Activated T-helper 9 cell treated with anti-CD3 and anti-CD28 coated beads, Interleukin-2, amount 50 U/mL, for 16 hours (primary cell): ENCODE measurements at regions not wholly inside any gene's neighbourhood (a gene's known extent, or its start where the extent isn't known, plus 50 kb on each side); places are given as distances from the start of the nearest gene placed in this dataset.
"Not testable (repeated sequence)": the region's sequence is repeated elsewhere in the genome, so short reads cannot be mapped to it uniquely, and the experiment has no call there.

ENCODE experiments used
- DNase-seq: peaks from one replicate; pipeline ENCODE4 v3.0.0-alpha.2; 2020; ENCODE audit warnings: low read depth

DNA sequence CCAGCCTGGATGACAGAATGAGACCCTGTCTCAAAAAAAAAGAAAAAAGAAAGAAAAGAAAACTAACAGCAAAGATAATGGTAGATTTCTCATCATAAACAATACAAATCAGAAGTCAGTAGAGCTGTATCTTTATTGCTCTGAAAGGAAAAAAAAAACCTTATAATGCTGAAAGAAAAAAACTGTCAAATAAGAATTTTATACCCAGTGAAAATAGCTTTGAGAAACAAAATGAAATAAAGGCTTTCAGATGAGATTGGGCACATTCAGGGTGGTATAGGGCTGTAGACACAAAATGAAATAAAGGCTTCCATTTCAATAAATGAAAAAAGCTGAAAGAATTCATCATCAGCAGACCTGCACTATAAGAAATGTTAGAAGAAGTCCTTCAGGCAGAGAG, 105.0 kb upstream of the FOXN3 start:
- no peak for DNase-seq

DNA sequence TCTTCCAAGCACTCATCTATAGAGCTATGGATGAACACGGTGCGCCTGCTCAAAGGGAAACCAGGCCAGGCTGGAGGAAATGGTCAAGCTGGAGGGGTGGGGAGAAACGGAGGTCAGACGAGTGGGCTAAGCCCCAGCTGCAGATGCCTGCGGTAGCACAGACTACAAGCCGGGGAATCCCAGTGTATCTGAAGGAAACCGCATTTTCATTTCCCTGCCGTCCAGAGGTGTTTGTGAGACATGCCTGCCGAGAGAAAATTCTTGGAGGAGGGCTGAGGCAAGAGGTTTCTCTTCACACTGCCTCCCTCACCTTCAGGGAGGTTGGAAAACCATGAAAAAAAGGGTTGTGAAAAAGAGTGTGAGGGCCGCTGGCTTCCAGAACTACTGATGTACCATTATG, 102.0 kb upstream of the FOXN3 start:
- DNase-seq: no peak

DNA sequence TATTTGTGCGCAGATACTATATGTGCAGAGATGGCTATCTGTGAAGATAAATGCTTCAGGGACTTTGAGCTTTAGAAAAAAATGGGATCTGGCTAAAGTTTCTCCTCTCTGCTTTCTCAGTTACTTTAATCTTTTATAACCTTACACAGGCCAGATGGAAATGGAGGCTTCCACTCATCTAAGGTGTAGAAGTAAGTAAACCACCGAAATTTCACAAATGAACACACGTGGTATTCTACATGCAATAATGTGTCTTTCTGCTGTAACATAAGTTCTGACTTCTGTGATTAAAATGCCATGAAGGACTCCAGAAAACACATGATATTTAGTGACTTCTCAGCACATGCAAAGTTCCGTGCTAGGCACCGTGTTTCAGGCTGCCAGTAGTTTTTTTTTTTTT, 99.1 kb upstream of the FOXN3 start:
- no peak for DNase-seq

DNA sequence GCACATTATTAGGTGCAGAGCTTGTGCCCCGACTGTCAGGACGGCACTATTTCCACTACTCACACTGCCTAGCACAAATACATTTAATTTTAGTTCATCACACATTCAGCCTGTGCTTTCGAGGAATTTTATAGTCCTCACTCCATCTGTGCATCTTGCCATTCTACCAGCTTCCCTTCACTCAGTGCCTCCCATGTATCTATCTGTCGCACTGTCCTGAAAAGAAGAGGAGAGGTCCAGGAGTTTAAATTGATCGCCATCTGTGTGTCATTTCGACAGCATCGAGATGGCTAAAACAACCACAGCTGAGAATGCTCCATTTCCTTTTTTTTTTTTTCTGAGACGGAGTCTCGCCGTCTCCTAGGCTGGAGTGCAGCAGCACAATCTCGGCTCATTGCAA, 97.6 kb upstream of the FOXN3 start:
- DNase-seq: no peak

DNA sequence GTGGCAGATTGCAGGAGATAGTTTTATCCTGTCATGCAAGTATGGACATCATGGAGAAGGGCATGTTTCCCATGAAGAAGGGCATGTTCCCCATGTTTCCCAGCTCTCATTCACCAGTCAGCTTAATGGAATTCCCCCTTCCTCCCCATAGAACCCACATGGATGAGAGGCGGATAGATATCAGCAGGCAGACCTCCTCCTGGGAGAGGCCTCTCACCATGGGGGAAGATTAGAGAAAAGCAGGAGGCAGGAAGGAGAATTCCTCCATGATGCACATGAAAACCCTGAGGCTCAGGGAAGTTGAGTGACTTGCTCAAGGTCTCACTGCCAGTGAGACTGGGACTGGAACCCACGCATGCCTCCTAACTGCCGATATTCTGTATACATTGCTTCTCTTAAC, 92.9 kb upstream of the FOXN3 start:
- DNase-seq: no peak

DNA sequence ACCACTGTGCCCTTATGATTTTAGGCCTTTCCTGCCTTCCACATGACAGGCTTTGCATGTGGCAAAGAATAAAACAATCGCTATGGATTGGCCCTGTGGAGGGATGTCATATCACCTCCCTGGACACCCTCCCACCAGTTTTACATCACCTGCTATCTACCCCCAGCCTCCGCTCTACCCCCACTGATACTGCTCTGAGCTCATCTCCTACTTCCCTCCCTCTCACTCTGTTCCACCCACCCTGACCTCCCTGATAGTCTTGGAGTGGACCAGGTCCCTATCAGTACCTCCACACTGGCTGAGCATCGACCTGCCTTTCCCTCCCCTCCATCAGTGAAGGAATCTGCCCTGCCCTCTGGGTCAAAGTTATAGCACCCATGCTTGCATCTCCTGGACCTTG, 91.8 kb upstream of the FOXN3 start:
- DNase-seq: no peak

DNA sequence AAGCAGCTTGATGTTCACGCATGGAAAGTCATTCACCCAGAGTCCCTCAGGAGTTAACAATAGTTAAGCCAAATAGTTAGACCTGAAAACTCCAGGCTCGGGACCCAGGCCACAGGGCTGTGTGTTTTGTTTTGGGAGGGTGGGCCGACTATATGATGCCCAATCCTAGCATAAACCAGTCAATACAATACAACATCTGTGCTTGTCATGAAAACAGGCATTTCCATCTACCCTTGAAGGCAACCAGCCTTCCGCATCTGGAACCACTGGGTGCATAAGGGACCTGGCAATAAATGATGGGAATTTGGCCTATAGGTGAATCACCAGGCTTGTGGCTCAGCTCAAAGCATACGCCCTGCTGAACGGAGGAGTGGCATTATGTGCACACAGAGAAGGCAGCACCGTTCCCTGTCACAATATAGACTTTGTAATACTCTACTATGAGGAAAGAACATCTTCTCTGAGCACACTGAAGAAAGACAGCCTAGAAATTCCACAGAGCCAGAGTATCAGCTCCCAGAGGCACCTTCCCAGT, 91.0 kb upstream of the FOXN3 start:
- DNase-seq: no peak

DNA sequence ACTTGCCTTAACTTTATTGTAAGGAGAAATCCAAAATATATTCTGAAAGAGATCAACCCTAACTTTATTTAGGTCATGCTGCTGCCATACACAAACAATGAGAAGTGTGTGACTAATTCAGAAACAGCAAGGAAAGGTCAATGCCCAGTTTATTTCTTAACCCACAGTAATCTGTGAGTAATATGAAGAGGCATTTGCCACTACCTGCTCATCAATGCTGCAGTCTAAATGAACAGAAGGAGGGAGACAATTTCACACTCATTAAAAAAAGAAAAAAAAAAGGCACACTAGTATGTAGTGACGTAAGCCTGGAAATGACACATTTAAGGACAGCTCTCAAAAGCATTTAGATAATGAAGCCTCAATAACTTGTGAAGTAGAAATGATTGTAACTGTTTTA, 90.5 kb upstream of the FOXN3 start:
- no peak for DNase-seq

DNA sequence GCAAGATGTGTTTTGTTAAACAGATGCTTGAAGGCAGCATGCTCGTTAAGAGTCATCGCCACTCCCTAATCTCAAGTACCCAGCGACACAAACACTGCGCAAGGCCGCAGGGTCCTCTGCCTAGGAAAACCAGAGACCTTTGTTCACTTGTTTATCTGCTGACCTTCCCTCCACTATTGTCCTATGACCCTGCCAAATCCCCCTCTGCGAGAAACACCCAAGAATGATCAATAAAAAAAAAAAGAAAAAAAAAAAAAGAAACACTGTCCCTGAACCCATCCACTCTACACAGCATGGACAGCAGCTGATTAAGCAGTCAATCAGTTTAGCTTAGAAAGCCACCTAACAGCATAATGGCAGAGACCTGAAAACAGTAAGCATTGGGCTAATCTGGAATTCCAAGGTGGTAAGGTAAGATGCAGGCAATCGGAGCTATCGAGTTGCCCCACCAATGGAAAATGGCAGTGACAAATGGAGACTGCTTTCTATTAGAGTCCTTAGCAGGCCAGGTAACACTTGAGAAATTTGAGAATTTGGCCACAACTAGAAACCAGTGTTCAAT, 89.9 kb upstream of the FOXN3 start:
- DNase-seq: not testable (repeated sequence)

DNA sequence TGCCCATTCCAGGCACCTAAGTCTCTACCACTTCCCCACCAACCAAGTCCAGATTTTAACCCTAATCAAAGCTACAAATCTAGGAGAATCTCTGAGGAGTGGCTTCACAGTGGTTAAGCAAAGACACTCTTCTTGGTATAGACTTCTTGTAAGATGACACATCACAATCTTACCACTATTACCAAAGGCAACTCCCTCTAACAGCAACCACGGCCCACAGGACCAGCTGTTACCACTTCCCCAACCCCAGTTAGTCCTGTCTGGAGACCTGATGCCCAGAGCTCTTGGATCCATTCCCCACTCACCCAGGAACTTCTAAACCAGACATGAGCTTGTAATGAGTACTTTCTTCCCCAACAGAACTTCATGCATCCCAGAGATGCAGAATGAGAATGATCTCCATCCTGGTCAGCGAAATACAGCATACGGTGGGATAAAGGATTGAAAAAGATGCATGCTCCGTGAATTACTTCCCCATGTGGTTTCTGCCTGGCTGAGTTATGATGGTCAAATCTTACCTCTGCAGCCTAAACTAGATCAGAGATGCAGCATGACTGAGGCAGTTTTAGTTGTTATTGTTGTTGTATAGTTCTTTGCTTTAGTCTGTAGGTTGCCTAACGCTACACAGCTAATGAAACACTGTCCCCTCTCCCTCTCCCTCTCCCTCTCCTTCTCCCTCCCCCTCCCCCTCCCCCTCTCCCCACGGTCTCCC, 87.7 kb upstream of the FOXN3 start:
- no peak for DNase-seq

DNA sequence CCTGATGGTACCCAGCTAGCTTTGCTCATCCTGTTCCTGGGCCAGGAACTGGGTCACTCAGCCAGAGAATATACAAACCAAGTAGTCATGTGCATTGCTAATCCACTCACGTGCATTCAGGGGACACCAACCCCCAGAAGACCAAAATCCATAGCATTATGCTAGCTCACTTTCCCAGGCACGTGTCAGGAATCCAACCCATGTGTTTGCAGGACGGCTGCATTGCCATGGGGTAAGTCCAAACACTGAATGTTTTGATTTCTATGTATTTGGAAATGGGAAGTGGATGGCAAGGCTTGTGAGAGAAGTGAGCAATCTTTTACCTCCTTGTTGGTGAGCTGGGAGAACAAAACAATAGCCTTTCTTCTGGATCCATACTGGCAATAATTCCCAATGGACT, 87.1 kb upstream of the FOXN3 start:
- no peak for DNase-seq

DNA sequence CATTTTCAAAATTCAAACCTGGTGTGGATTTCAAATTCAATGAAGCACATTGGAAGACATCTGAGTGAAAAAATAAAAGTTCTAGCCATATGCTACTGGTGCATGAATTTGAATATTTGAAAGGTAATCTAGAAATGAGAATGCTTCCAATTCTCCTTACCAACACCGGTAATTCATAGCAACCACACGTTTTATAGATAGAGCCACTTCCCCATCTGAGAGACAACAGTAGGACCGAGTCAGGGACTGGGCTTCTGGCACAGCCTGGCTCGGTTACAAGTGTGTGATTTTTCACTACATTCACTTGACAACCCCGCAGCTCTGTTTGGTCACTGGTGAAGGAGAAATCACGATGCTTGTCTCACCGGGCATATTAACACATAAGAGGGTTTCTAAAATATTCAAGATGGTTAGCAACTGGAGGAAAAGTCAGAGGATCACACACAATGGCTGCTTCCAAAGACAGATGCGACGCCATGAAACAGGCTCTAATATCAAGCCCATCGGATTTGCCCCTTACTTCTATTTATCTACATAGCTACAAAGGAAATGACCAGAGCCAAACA, 86.5 kb upstream of the FOXN3 start:
- DNase-seq: no peak

DNA sequence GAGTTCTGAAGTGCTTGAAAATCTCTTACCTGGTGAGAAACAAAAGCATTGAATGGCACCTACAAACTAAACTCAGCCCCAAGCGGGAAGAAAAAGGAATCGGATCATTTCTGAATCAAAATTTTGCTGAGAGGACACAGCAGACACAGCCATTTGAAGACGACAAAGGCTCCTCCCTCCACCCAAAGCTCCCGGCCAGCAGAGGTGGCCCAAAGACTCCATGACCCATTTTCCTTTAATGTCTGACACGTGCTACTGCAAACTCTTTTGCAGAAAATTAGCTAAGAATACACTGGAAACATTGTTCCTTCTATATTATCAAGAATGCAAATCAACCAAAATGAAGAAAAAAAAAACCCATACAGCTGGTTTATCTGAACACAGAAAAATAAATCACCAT, 85.9 kb upstream of the FOXN3 start:
- DNase-seq: no peak

DNA sequence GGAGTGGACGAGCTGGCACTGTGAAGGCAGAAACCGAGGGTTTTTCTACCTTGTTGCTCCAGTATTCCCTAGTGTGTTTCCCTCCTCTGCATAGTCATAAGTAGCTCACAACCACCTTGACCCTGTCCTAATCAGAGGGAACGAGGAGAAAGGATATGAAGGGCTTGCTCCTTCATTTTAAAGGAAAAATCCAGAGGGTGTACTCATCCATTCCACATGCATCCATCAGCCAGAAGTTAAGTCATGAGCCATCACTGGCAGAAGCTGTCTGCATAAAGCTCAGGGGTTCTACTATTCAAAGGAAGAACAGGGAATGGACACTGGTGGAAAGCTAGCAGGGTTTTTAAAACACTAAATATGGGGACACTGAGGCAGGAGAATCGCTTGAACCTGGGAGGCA, 84.3 kb upstream of the FOXN3 start:
- no peak for DNase-seq

DNA sequence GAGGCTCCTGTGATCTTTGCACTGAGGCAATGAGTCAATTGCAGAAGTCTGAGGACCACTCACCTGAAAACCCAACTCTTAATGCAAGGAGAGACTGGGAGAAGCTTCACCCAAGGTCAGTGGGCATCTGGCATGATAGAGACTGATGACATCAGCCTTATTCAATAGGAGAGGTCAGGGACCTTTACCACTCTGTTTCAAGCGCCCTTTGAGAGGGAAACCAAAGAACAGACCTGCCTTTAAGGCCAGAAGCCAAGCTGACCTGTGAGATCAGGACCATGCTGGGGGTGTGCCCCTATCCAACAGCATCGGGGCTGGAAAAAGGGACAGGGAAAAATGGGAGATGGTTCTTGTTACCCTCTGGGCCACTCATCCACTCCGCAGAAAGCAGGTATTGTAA, 83.3 kb upstream of the FOXN3 start:
- DNase-seq: no peak

DNA sequence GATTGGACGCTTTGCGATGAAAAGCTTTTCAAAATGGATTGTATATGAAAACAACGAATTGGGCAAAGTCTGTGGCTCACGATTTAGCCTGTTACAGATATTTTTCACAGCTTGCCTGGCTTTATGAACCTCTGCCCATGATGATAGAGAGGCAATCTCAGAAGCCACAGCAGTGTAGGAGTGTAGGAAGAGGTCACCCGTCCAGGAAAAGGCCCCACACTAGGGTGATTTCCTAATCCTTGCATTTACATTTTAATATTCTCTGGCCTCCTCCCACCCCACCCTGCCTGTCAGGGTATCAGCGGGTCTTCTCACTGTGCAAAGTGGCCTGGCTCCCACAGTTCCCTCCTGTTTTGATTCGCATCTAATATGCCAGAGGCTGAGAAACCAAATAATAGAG, 81.8 kb upstream of the FOXN3 start:
- DNase-seq: no peak

DNA sequence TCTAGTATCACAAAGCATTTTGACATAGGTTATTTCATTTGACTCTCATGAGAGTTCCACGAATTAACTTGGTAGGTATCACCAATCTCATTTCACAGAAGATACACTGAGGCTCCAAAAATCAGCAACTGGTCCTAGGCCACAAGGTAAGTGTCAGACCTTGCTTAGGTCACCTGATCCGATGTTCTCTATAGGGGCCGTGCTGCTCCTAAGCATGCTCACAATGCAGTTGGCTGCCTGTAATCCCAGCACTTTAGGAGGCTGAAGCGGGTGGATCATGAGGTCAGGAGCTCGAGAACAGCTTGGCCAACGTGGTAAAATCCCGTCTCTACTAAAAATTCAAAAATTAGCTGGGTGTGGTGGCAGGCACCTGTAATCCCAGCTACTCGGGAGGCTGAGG, 78.7 kb upstream of the FOXN3 start:
- DNase-seq: no peak

DNA sequence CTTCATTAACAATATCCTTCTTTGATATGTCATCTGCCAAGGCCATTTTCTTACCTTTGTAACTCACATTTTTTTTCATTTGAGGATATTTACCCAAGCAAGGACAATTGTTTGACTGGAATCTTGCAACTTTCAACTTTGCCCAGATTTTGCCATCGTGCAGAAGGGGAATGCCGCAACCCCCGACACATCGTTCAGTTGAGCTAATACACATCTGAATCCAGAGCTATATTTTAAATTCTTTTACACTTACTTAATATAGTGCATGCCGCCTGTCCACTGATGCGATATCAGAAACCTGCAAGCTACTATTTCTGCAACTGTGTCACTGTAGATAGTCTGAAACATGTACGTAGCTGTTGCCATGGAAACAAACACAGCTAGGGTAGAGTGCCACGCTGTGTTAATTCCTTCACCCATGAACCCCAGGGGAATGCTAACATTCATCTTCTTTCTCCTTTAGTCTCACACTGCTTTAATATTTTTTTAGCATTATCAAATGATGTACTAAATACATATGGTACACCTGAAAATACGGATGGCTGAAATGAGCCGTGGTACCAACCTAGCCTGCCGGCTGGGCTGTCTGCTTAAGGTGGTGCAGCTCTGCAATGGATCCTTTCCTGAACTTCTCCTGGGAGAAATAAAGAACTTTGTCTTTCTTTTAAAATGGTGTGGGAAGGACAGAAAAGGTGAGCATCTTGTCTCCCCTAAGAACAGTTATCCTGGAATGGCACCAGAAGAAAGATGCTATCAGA, 77.0 kb upstream of the FOXN3 start:
- DNase-seq: no peak

DNA sequence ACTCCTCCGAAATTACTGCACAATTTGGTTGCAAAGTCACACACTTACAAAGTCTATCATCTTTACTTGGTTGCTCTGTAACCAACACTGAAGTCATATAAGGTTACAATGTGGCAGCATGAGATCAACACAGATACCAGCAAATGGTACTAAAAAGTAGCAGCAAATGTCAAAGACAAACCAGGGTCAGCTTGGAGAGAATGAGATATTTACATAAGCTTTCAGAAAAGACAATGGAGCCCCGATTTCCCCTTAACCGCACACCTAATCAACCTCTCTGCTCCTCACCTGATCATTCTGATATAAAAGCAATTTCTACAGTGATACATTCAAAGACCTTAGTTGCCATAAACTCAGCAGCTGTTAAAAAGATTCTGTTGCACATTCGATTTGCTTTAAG, 76.4 kb upstream of the FOXN3 start:
- DNase-seq: no peak

DNA sequence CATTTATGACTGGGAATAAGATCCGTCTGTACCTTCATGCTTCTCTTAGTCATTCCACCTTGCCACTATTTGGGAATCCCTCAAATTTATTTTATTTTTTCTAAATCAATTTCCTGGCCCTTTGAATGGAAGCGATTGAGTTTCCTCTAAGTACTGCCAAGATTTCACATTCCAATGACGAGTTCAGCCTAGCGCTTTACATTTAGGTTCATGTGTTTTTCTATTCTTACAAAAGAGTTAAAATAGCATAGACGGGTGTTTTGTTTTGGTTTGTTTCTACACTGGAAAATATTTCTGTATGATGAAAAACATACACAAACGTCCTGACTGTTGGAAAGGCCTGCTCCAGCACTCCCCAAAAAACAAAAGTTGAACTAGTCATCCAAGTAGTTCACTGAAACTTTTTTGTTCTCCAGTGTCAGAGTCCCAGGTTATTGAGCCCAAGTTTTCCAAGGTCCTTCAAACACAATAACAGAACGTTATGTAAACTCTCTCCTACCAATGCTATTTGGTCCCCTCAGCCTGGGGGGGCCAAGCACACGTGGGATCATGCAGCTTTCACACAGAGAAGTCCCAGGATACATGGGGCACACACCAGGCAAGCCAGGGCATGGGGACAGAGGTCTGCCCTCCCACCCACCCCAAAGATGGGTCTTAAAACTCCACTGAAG, 74.8 kb upstream of the FOXN3 start:
- DNase-seq: no peak

DNA sequence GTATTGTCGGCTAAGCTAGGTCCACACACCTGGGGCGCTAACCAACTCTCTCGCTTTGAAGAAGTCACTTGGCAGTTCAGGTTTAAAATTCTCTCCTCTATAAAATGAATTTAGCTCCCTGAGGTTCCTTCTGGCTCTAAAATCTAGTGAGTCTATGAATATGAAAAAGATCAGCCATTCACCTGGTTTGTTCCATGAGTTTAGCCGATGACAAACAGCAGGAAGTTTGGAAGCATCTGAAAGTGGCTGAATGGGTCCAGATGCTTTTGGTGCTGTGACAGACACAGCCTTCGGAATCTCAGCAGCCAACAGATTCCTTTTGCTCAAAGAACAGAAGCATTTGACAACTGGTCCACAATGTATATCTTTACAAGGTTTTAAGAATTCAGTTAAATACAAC, 73.4 kb upstream of the FOXN3 start:
- DNase-seq: no peak

DNA sequence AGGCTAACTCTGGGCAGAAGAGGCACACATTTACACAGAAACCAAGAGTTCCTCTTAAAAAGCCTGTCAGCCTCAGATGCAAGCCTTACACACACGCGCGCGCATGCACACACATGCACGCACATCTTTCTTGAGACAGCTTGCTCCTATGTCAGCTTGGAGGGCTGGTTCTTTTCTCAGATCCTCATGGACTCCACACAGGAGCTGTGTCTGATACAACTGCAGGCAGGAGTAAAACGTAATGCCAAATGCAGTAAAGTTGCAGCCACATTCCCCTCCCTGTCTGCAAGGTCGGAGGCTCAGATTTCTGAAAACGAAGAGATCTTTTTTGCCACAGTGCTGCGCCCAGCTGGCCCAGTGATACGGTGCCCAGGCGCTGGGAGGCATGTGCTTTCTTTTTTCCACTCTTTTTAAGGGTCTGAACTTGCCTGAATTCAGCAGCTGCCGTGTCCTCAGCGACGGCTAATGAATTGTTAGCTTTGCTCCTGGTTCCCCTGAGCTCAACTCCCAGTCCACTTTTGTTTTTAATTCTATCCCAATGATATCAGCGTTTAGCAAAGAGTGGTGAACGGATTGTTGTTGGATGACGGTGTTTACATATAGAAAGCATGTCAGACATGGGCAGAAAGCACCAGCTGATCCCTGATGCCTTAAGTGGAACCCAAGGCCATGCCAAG, 72.9 kb upstream of the FOXN3 start:
- no peak for DNase-seq
